CD14-positive monocyte (primary cell): ENCODE measurements at regions not wholly inside any gene's neighbourhood (a gene's known extent, or its start where the extent isn't known, plus 50 kb on each side); places are given as distances from the start of the nearest gene placed in this dataset.

Experiments
- DNase-seq, 3 donors: peaks; one replicate each; pipeline ENCODE4 v3.0.0-alpha.2; 2011 to 2022
- H2AFZ ChIP-seq: 2 replicates; pipeline ENCODE4 v1.6.0; 2012; ENCODE audit warnings: mild to moderate bottlenecking, low read depth, low read length, inconsistent platforms; ENCODE audit not compliant: insufficient read depth, poor library complexity, severe bottlenecking
- H3K27ac ChIP-seq, 2 donors: 1 replicate in 1 of 2; 2 replicates in 1 of 2; pipeline ENCODE4 v1.5.1; 2012 to 2013; ENCODE audit warnings: low read length in 2 of 2, control low read depth in 1 of 2, inconsistent platforms in 1 of 2, low read depth in 1 of 2, mild to moderate bottlenecking in 1 of 2
- H3K27me3 ChIP-seq, 2 donors: one replicate each; pipeline versions ENCODE4 v1.6.0 to v1.6.1; 2011 to 2013; ENCODE audit warnings: low read length in 2 of 2; ENCODE audit not compliant: control insufficient read depth in 2 of 2, insufficient read depth in 2 of 2
- H3K36me3 ChIP-seq, 2 donors: replicated peaks in 1 of 2; 1 replicate in 1 of 2; 2 replicates in 1 of 2; pipeline versions ENCODE4 v1.5.1 to v1.6.1; 2012 to 2013; ENCODE audit warnings: low read length in 2 of 2, control low read depth in 1 of 2, inconsistent platforms in 1 of 2, mild to moderate bottlenecking in 1 of 2; ENCODE audit not compliant: insufficient read depth in 2 of 2, control insufficient read depth in 1 of 2
- H3K4me1 ChIP-seq, 2 donors: 1 replicate in 1 of 2; 2 replicates in 1 of 2; pipeline versions ENCODE4 v1.5.1 to v1.6.1; 2012 to 2013; ENCODE audit warnings: low read length in 2 of 2, control low read depth in 1 of 2, inconsistent platforms in 1 of 2, mild to moderate bottlenecking in 1 of 2, moderate library complexity in 1 of 2; ENCODE audit not compliant: insufficient read depth in 2 of 2, control insufficient read depth in 1 of 2
- H3K4me2 ChIP-seq: replicated peaks from 2 replicates; pipeline ENCODE3; 2012; ENCODE audit warnings: low read length, moderate library complexity, mild to moderate bottlenecking; ENCODE audit not compliant: poor library complexity, severe bottlenecking; ENCODE audit errors: extremely low read depth
- H3K4me3 ChIP-seq, 3 experiments: fragments of 200-600 bp in 1 of 3; sonication (generic) in 1 of 3; replicated peaks in 1 of 3; 1 replicate in 2 of 3; 2 replicates in 1 of 3; pipeline ENCODE4 v1.5.1; 2011 to 2013; ENCODE audit warnings: low read length in 3 of 3, mild to moderate bottlenecking in 3 of 3, control low read depth in 2 of 3, low read depth in 2 of 3, inconsistent platforms in 1 of 3, moderate library complexity in 1 of 3
- H3K79me2 ChIP-seq: 2 replicates; pipeline ENCODE4 v1.6.0; 2012; ENCODE audit warnings: mild to moderate bottlenecking, control low read depth, inconsistent platforms, low read length, moderate library complexity; ENCODE audit not compliant: insufficient read depth
- H3K9ac ChIP-seq: 2 replicates; pipeline ENCODE4 v1.6.0; 2017; ENCODE audit warnings: low read length, mild to moderate bottlenecking; ENCODE audit not compliant: insufficient read depth, poor library complexity, severe bottlenecking
- H3K9me3 ChIP-seq, 2 donors: replicated peaks in 1 of 2; 1 replicate in 1 of 2; 2 replicates in 1 of 2; pipeline versions ENCODE4 v1.5.1 to v1.6.1; 2012 to 2013; ENCODE audit warnings: low read length in 2 of 2, control low read depth in 1 of 2; ENCODE audit not compliant: control insufficient read depth in 1 of 2, insufficient read depth in 1 of 2
- H4K20me1 ChIP-seq: 2 replicates; pipeline ENCODE4 v1.6.0; 2012; ENCODE audit warnings: mild to moderate bottlenecking, low read length, control low read depth, moderate library complexity; ENCODE audit not compliant: insufficient read depth
- H3K27ac Mint-ChIP-seq, 7 donors: one replicate each; pipeline ENCODE4 v1.8.0; 2020; ENCODE audit warnings: mild to moderate bottlenecking in 7 of 7, mixed read lengths in 7 of 7, moderate library complexity in 6 of 7, inconsistent platforms in 2 of 7
- H3K27me3 Mint-ChIP-seq, 3 donors: one replicate each; pipeline ENCODE4 v1.8.0; 2021 to 2022; ENCODE audit warnings: low read depth in 3 of 3, mild to moderate bottlenecking in 3 of 3, mixed read lengths in 3 of 3, moderate library complexity in 3 of 3, inconsistent platforms in 1 of 3
- H3K36me3 Mint-ChIP-seq, 2 donors: one replicate each; pipeline ENCODE4 v1.8.0; 2020; ENCODE audit warnings: mixed read lengths in 2 of 2, inconsistent platforms in 1 of 2, mild to moderate bottlenecking in 1 of 2
- H3K4me1 Mint-ChIP-seq: one replicate; pipeline ENCODE4 v1.8.0; 2020; ENCODE audit warnings: mild to moderate bottlenecking, mixed read lengths
- H3K4me3 Mint-ChIP-seq, 2 donors: one replicate each; pipeline ENCODE4 v1.8.0; 2020; ENCODE audit warnings: mild to moderate bottlenecking in 2 of 2, mixed read lengths in 2 of 2, moderate library complexity in 1 of 2
- H3K9me3 Mint-ChIP-seq, 7 donors: one replicate each; pipeline ENCODE4 v1.8.0; 2020 to 2022; ENCODE audit warnings: mixed read lengths in 7 of 7, mild to moderate bottlenecking in 6 of 7, moderate library complexity in 6 of 7, inconsistent platforms in 2 of 7
- WGBS: methylation state at CpG from one replicate; pipeline ENCODE4 v1.1.5; 2013; ENCODE audit warnings: missing lambda C conversion rate; ENCODE audit not compliant: insufficient coverage; 5-methylcytosine and 5-hydroxymethylcytosine counted together
- intact Hi-C, 2 donors: fragments of 100-400 bp; cut with micrococcal nuclease; formaldehyde crosslinking; loops; one replicate each; pipeline versions ENCODE4 v1.15.0 to v1.15.1; 2023
- TF ChIP-seq, protein P1 (sequence below): fragments of 200-600 bp; IDR thresholded peaks from one replicate; pipeline ENCODE4 v1.8.0; 2022; ENCODE audit warnings: antibody characterized with exemption, mild to moderate bottlenecking

DNA sequence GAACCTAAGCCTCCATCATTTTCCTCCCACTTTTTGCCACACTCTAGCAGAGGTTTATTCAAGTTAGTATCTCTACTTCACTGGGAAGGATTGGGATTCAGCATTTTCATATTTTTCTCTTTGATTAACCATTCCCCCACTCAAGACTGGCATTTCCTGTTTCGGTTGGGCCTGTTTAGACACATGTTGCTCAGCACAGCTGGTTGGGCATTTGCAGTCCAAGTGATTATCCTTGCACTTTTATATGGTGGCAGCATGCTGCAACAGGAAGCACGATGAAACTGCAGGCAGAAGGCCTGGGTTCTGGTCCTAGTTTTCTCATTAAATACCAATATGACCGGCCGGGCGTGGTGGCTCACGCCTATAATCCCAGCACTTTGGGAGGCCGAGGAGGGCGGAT is 182.9 kb upstream of the GRIN2B start:
- H3K9me3 ChIP-seq: no peaks in the 10 kb centered on the region
- H3K27me3 ChIP-seq: peaks cover 0 to 2% of the 10 kb centered on the region in 2 donors
- intact Hi-C loops: loop anchor here (10.0 kb wide), 2 partner anchors 299 to 879 kb away; no protein-coding TSS in a partner anchor
- Mint-ChIP-seq H3K27me3 (peaks cover 4 to 6% (median 5%) of the 10 kb centered on the region in 3 donors), H3K4me1 (no peaks in the 10 kb centered on the region), H3K27ac (no peak overlapping the region), H3K4me3 (no peak overlapping the region), H3K9me3 (no peaks in the 10 kb centered on the region), H3K36me3 (no peaks in the 10 kb centered on the region)
- no peak for DNase-seq
- no peak overlapping the region for H3K27ac ChIP-seq
- TF ChIP-seq, protein P1, sequence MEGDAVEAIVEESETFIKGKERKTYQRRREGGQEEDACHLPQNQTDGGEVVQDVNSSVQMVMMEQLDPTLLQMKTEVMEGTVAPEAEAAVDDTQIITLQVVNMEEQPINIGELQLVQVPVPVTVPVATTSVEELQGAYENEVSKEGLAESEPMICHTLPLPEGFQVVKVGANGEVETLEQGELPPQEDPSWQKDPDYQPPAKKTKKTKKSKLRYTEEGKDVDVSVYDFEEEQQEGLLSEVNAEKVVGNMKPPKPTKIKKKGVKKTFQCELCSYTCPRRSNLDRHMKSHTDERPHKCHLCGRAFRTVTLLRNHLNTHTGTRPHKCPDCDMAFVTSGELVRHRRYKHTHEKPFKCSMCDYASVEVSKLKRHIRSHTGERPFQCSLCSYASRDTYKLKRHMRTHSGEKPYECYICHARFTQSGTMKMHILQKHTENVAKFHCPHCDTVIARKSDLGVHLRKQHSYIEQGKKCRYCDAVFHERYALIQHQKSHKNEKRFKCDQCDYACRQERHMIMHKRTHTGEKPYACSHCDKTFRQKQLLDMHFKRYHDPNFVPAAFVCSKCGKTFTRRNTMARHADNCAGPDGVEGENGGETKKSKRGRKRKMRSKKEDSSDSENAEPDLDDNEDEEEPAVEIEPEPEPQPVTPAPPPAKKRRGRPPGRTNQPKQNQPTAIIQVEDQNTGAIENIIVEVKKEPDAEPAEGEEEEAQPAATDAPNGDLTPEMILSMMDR: no peak
- H3K4me1 ChIP-seq: no peaks in the 10 kb centered on the region
- 63% methylated on average over 3 of the region's 8 CpGs for WGBS
- H3K9ac ChIP-seq: no peak overlapping the region
- no peaks in the 10 kb centered on the region for H4K20me1 ChIP-seq
- H2AFZ ChIP-seq: no peak overlapping the region
- H3K4me3 ChIP-seq: no peak overlapping the region
- no peak overlapping the region for H3K4me2 ChIP-seq
- H3K36me3 ChIP-seq: no peaks in the 10 kb centered on the region
- no peaks in the 10 kb centered on the region for H3K79me2 ChIP-seq

DNA sequence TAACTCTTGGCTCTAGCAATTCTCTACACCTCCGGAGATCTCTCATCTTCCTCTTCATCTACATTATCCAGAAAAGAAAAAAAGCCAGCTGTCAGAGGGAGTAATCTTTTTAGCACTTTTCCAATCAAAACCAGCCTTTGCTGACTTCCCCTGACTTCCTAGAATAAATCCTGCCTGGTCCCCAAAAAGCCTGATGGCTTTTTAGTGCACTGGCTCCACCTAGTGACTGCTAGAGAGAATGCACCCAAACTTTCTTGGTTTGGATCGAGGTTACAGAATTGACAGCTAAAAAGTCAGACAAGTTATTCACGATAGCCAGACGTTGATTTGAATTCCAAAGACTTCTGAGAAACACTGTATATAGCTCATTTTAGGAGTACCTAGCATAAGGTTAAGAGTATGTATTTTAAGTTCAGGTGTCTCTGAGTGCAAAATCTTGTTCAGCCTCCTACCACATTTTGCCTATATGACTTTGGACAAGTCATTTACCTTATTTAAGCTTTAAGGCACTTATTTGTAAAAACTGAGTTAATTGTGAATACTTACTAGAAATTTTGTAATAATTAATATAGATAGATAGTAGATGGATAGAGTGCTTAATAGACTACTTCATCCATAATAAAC is 185.7 kb upstream of the GRIN2B start:
- H2AFZ ChIP-seq: no peak overlapping the region
- peaks cover 2 to 3% of the 10 kb centered on the region in 2 donors for H3K27me3 ChIP-seq
- no peaks in the 10 kb centered on the region for H3K9me3 ChIP-seq
- no peaks in the 10 kb centered on the region for H3K9me3 Mint-ChIP-seq
- WGBS: 7% methylated on average over 2 of the region's 4 CpGs
- H3K4me1 Mint-ChIP-seq: peaks cover 3% of the 10 kb centered on the region
- no peak overlapping the region for H3K4me3 Mint-ChIP-seq
- peak; percentile 7 to 35 (median 24) for DNase-seq
- H3K4me2 ChIP-seq: no peak overlapping the region
- TF ChIP-seq, protein P1: peak; percentile 96
- H3K4me3 ChIP-seq: no peak overlapping the region
- no peaks in the 10 kb centered on the region for H4K20me1 ChIP-seq
- peaks cover 5 to 8% (median 6%) of the 10 kb centered on the region in 3 donors for H3K27me3 Mint-ChIP-seq
- H3K79me2 ChIP-seq: no peaks in the 10 kb centered on the region
- H3K36me3 ChIP-seq: no peaks in the 10 kb centered on the region
- H3K27ac ChIP-seq: no peak overlapping the region
- no peaks in the 10 kb centered on the region for H3K4me1 ChIP-seq
- intact Hi-C loops: loop anchor here (10.0 kb wide), 2 partner anchors 302 to 882 kb away; no protein-coding TSS in a partner anchor
- H3K36me3 Mint-ChIP-seq: no peaks in the 10 kb centered on the region
- no peak overlapping the region for H3K9ac ChIP-seq
- no peak overlapping the region for H3K27ac Mint-ChIP-seq
